ENCODE measurements at regions not wholly inside any gene's neighbourhood (a gene's known extent, or its start where the extent isn't known, plus 50 kb on each side); places are given as distances from the start of the nearest gene placed in this dataset.

- TF ChIP-seq EZH2 (IDR thresholded peaks at IDR 0.05) = no peak
- no peak for TF ChIP-seq SRF (IDR thresholded peaks at IDR 0.05; ENCODE audit: low read depth)
- TF ChIP-seq, protein P1, sequence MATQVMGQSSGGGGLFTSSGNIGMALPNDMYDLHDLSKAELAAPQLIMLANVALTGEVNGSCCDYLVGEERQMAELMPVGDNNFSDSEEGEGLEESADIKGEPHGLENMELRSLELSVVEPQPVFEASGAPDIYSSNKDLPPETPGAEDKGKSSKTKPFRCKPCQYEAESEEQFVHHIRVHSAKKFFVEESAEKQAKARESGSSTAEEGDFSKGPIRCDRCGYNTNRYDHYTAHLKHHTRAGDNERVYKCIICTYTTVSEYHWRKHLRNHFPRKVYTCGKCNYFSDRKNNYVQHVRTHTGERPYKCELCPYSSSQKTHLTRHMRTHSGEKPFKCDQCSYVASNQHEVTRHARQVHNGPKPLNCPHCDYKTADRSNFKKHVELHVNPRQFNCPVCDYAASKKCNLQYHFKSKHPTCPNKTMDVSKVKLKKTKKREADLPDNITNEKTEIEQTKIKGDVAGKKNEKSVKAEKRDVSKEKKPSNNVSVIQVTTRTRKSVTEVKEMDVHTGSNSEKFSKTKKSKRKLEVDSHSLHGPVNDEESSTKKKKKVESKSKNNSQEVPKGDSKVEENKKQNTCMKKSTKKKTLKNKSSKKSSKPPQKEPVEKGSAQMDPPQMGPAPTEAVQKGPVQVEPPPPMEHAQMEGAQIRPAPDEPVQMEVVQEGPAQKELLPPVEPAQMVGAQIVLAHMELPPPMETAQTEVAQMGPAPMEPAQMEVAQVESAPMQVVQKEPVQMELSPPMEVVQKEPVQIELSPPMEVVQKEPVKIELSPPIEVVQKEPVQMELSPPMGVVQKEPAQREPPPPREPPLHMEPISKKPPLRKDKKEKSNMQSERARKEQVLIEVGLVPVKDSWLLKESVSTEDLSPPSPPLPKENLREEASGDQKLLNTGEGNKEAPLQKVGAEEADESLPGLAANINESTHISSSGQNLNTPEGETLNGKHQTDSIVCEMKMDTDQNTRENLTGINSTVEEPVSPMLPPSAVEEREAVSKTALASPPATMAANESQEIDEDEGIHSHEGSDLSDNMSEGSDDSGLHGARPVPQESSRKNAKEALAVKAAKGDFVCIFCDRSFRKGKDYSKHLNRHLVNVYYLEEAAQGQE (IDR thresholded peaks at IDR 0.05; ENCODE audit: low read depth) = no peak
- TF ChIP-seq RAD21 (IDR thresholded peaks at IDR 0.05; ENCODE audit: low read depth) = no peak
- TF ChIP-seq, protein P2, sequence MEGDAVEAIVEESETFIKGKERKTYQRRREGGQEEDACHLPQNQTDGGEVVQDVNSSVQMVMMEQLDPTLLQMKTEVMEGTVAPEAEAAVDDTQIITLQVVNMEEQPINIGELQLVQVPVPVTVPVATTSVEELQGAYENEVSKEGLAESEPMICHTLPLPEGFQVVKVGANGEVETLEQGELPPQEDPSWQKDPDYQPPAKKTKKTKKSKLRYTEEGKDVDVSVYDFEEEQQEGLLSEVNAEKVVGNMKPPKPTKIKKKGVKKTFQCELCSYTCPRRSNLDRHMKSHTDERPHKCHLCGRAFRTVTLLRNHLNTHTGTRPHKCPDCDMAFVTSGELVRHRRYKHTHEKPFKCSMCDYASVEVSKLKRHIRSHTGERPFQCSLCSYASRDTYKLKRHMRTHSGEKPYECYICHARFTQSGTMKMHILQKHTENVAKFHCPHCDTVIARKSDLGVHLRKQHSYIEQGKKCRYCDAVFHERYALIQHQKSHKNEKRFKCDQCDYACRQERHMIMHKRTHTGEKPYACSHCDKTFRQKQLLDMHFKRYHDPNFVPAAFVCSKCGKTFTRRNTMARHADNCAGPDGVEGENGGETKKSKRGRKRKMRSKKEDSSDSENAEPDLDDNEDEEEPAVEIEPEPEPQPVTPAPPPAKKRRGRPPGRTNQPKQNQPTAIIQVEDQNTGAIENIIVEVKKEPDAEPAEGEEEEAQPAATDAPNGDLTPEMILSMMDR (IDR thresholded peaks at IDR 0.05 in 2 of 3, conservative IDR thresholded peaks at IDR 0.05 in 1 of 3; ENCODE audit: borderline replicate concordance in 1 of 3, insufficient read depth in 1 of 3, low read depth in 2 of 3, low read length in 2 of 3) = peak in 1 of 3 experiments; percentile 10; a peak in 1 of 6 replicates
- peak; percentile 61 for TF ChIP-seq POLR2AphosphoS5 (IDR thresholded peaks at IDR 0.05; ENCODE audit: low read depth, low read length)
- no peak for TF ChIP-seq FOSL1 (IDR thresholded peaks at IDR 0.05; ENCODE audit: low read depth)
Measured at GRCh38 chr6:44010411-44011349, 116.6 kb downstream of the MRPL14 start.

Data from HCT116 (cell line).